Kidney (tissue), 13 donors: ENCODE measurements at regions not wholly inside any gene's neighbourhood (a gene's known extent, or its start where the extent isn't known, plus 50 kb on each side); places are given as distances from the start of the nearest gene placed in this dataset.

Experiments
- DNase-seq, 5 donors: peaks; one replicate each; pipeline ENCODE4 v3.0.0-alpha.2; 2013 to 2020
- FAIRE-seq: peaks from 2 replicates; lab custom pipeline; 2012; peaks lifted over from hg19 to GRCh38; lab: Jason Lieb, UNC
- H3K27ac ChIP-seq, 2 donors: one replicate each; pipeline ENCODE4 v1.7.0; 2013; ENCODE audit warnings: low read depth in 2 of 2, low read length in 2 of 2, inconsistent platforms in 1 of 2
- H3K27me3 ChIP-seq: one replicate; pipeline ENCODE4 v1.7.1; 2013; ENCODE audit warnings: low read length, inconsistent platforms; ENCODE audit not compliant: control insufficient read depth, insufficient read depth
- H3K36me3 ChIP-seq, 3 donors: one replicate each; pipeline versions ENCODE4 v1.7.0 to v1.7.1; 2013; ENCODE audit warnings: low read length in 3 of 3, control low read depth in 1 of 3, inconsistent platforms in 1 of 3; ENCODE audit not compliant: insufficient read depth in 3 of 3, control insufficient read depth in 2 of 3
- H3K4me1 ChIP-seq, 3 donors: one replicate each; pipeline versions ENCODE4 v1.7.0 to v1.7.1; 2013; ENCODE audit warnings: low read length in 3 of 3, inconsistent platforms in 1 of 3, low read depth in 1 of 3; ENCODE audit not compliant: control insufficient read depth in 2 of 3, insufficient read depth in 2 of 3
- H3K4me3 ChIP-seq, 3 donors: one replicate each; pipeline versions ENCODE4 v1.7.0 to v1.8.1; 2013; ENCODE audit warnings: low read length in 3 of 3, control low read depth in 1 of 3, inconsistent platforms in 1 of 3
- H3K9ac ChIP-seq, 3 donors: one replicate each; pipeline versions ENCODE4 v1.7.0 to v1.7.1; 2013; ENCODE audit warnings: low read length in 3 of 3, control low read depth in 1 of 3, inconsistent platforms in 1 of 3
- H3K9me3 ChIP-seq, 3 donors: one replicate each; pipeline versions ENCODE4 v1.7.0 to v1.7.1; 2013; ENCODE audit warnings: low read length in 3 of 3, control low read depth in 1 of 3, inconsistent platforms in 1 of 3; ENCODE audit not compliant: control insufficient read depth in 2 of 3, insufficient read depth in 1 of 3
- CTCF ChIP-seq: IDR thresholded peaks from 3 replicates; pipeline ENCODE4 v1.5.1; 2012; ENCODE audit warnings: mild to moderate bottlenecking, moderate library complexity, borderline replicate concordance; ENCODE audit not compliant: insufficient read depth; ENCODE audit errors: extremely low read depth
- intact Hi-C: fragments of 100-400 bp; cut with DNase I; formaldehyde crosslinking; loops from one replicate; pipeline ENCODE4 v1.11.1; 2022
- donor health status: control.
- donor health status: control.
- donor health status: control.
- donor health status: control.
- donor health status: control.
- donor health status: DM: yes; HTN: yes; CAD: no.
- donor health status: Normal renal cell carcinoma (clear cell type).

GRCh38 chr2:16129716-16130540, 189.6 kb downstream of the MYCN start:
- no peak for FAIRE-seq
- intact Hi-C loops: no loop called here
- no peaks in the 10 kb centered on the region for H3K9me3 ChIP-seq
- H3K36me3 ChIP-seq: no peaks in the 10 kb centered on the region
- no peak overlapping the region for H3K27ac ChIP-seq
- no peak overlapping the region for H3K9ac ChIP-seq
- no peak overlapping the region for H3K4me3 ChIP-seq
- no peak for TF ChIP-seq CTCF
- H3K27me3 ChIP-seq: no peaks in the 10 kb centered on the region
- DNase-seq: no peak
- no peaks in the 10 kb centered on the region for H3K4me1 ChIP-seq

DNA sequence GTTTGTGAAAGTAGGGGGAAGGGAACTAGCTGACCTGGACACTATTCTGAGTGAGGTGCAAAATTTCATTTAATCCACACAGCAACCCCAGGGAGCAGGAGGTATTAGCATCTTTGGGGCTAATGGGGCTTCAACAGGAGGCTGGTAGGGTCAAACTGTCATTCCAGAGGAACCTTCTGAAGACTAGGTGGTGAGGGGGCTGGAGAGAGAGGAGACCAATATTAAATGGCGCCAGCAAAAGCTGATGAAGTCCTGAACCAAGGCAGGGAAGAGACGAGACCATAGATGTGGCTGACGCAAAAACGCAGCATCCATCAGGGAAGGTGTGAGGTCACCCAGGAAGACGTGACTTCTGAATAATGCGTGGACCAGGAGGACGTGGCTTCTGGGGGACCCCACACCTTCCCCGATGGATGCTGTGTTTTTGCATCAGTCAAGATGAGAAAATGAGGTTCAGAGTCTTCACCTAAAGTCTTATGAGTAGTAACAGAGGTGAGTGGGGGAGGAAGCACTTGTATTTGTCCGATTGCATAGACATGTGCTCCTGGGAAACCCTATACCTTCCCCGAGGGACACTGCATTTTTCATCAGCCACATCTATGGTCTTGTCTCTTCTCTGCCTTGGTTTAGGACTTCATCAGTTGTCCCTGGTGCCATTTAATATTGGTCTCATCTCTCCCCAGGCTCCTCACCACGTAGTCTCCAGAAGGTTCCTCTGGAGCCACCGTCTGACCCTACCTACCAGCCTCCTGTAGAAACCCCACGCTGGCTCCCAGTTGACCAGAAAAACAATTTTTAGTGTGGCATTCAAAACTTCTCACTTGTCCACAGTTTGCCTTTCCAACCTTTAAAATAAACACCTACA, 188.6 kb downstream of the MYCN start:
- no peak overlapping the region for H3K9ac ChIP-seq
- no peaks in the 10 kb centered on the region for H3K27me3 ChIP-seq
- H3K4me1 ChIP-seq: no peaks in the 10 kb centered on the region
- H3K27ac ChIP-seq: no peak overlapping the region
- intact Hi-C loops: no loop called here
- peak in 1 of 5 donors; percentile 8 for DNase-seq
- no peaks in the 10 kb centered on the region for H3K9me3 ChIP-seq
- H3K36me3 ChIP-seq: no peaks in the 10 kb centered on the region
- TF ChIP-seq CTCF: no peak
- no peak for FAIRE-seq
- H3K4me3 ChIP-seq: no peak overlapping the region

- Histone ChIP-seq H3K4me1 (peaks cover 0 to 3% (median 0%) of the 10 kb centered on the region in 3 donors), H3K27ac (no peak overlapping the region), H3K27me3 (no peaks in the 10 kb centered on the region), H3K36me3 (no peaks in the 10 kb centered on the region), H3K9ac (no peak overlapping the region), H3K4me3 (no peak overlapping the region), H3K9me3 (no peaks in the 10 kb centered on the region)
- no peak for FAIRE-seq
- intact Hi-C loops: no loop called here
- TF ChIP-seq CTCF: no peak
- peak in 1 of 5 donors; percentile 4 for DNase-seq
Measured at GRCh38 chr2:16127958-16128357, 187.6 kb downstream of the MYCN start.
